H9 (cell line): ENCODE measurements at regions not wholly inside any gene's neighbourhood (a gene's known extent, or its start where the extent isn't known, plus 50 kb on each side); places are given as distances from the start of the nearest gene placed in this dataset.

ENCODE experiments used
- DNase-seq: peaks from one replicate; pipeline ENCODE4 v3.0.0-alpha.2; 2017
- H2AFZ ChIP-seq: one replicate; pipeline ENCODE4 v1.6.1; 2013; ENCODE audit warnings: mild to moderate bottlenecking, low read length, control low read depth, moderate library complexity
- H2AK5ac ChIP-seq: 2 replicates; pipeline ENCODE4 v1.6.1; 2013; ENCODE audit warnings: low read length, control low read depth, mixed read lengths; ENCODE audit not compliant: insufficient read length
- H2BK120ac ChIP-seq: one replicate; pipeline ENCODE4 v1.6.1; 2013; ENCODE audit warnings: low read depth, mild to moderate bottlenecking, low read length, control low read depth, inconsistent platforms; ENCODE audit not compliant: poor library complexity, severe bottlenecking
- H2BK12ac ChIP-seq: 2 replicates; pipeline ENCODE4 v1.6.1; 2013; ENCODE audit warnings: low read length, control low read depth, mixed read lengths, low read depth; ENCODE audit not compliant: insufficient read length
- H2BK15ac ChIP-seq: 2 replicates; pipeline ENCODE4 v1.6.1; 2013; ENCODE audit warnings: low read depth, low read length, control low read depth
- H2BK20ac ChIP-seq: one replicate; pipeline ENCODE4 v1.6.1; 2013; ENCODE audit warnings: low read depth, mild to moderate bottlenecking, low read length, control low read depth, inconsistent platforms; ENCODE audit not compliant: poor library complexity, severe bottlenecking
- H2BK5ac ChIP-seq: 2 replicates; pipeline ENCODE4 v1.6.1; 2013; ENCODE audit warnings: low read length, control low read depth, mixed read lengths; ENCODE audit not compliant: insufficient read length
- H3K14ac ChIP-seq: 2 replicates; pipeline ENCODE4 v1.6.1; 2013; ENCODE audit warnings: low read length, control low read depth; ENCODE audit not compliant: insufficient read depth
- H3K18ac ChIP-seq: 2 replicates; pipeline ENCODE4 v1.6.1; 2013; ENCODE audit warnings: low read depth, mild to moderate bottlenecking, mixed read lengths, low read length, control low read depth; ENCODE audit not compliant: insufficient read length
- H3K23ac ChIP-seq: 2 replicates; pipeline ENCODE4 v1.6.1; 2013; ENCODE audit warnings: low read length, control low read depth, mixed read lengths, low read depth; ENCODE audit not compliant: insufficient read length
- H3K23me2 ChIP-seq: 2 replicates; pipeline ENCODE4 v1.6.1; 2013; ENCODE audit warnings: low read depth, mild to moderate bottlenecking, mixed read lengths, low read length, control low read depth; ENCODE audit not compliant: insufficient read length, poor library complexity, severe bottlenecking
- H3K27ac ChIP-seq: 2 replicates; pipeline ENCODE4 v1.5.1; 2013; ENCODE audit warnings: low read length, control low read depth, mixed read lengths, low read depth; ENCODE audit not compliant: insufficient read length
- H3K27me3 ChIP-seq: 2 replicates; pipeline ENCODE4 v1.6.1; 2013; ENCODE audit warnings: low read length, control low read depth, inconsistent platforms; ENCODE audit not compliant: insufficient read depth
- H3K4ac ChIP-seq: 2 replicates; pipeline ENCODE4 v1.6.1; 2013; ENCODE audit warnings: low read depth, mild to moderate bottlenecking, control low read depth, inconsistent platforms, low read length, moderate library complexity
- H3K4me1 ChIP-seq: 2 replicates; pipeline ENCODE4 v1.6.1; 2013; ENCODE audit warnings: low read length, control low read depth, inconsistent platforms; ENCODE audit not compliant: insufficient read depth
- H3K4me2 ChIP-seq: 2 replicates; pipeline ENCODE4 v1.6.1; 2013; ENCODE audit warnings: low read length, control low read depth, mixed read lengths; ENCODE audit not compliant: insufficient read length, insufficient read depth
- H3K56ac ChIP-seq: 2 replicates; pipeline ENCODE4 v1.6.1; 2013; ENCODE audit warnings: low read depth, mild to moderate bottlenecking, mixed read lengths, low read length, control low read depth; ENCODE audit not compliant: insufficient read length
- H3K79me1 ChIP-seq: 2 replicates; pipeline ENCODE4 v1.6.1; 2013; ENCODE audit warnings: low read depth, mild to moderate bottlenecking, moderate library complexity, low read length, control low read depth, inconsistent platforms; ENCODE audit not compliant: insufficient read depth, poor library complexity, severe bottlenecking
- H3K79me2 ChIP-seq: 2 replicates; pipeline ENCODE4 v1.6.1; 2013; ENCODE audit warnings: low read length, control low read depth, inconsistent platforms; ENCODE audit not compliant: insufficient read depth
- H3K9ac ChIP-seq: 2 replicates; pipeline ENCODE4 v1.6.1; 2013; ENCODE audit warnings: low read length, control low read depth, mixed read lengths; ENCODE audit not compliant: insufficient read length; ENCODE audit errors: extremely low read depth
- H3K9me3 ChIP-seq: one replicate; pipeline ENCODE4 v1.6.1; 2013; ENCODE audit warnings: low read depth, low read length, inconsistent platforms; ENCODE audit not compliant: control insufficient read depth
- H3T11ph ChIP-seq: one replicate; pipeline ENCODE4 v1.6.1; 2013; ENCODE audit warnings: mild to moderate bottlenecking, low read length, control low read depth, inconsistent platforms
- H4K20me1 ChIP-seq: one replicate; pipeline ENCODE4 v1.6.1; 2013; ENCODE audit not compliant: control insufficient read depth, insufficient read length, insufficient read depth
- H4K5ac ChIP-seq: 2 replicates; pipeline ENCODE4 v1.6.1; 2013; ENCODE audit warnings: low read depth, mild to moderate bottlenecking, mixed read lengths, low read length, control low read depth; ENCODE audit not compliant: insufficient read length
- H4K8ac ChIP-seq: replicated peaks from 2 replicates; pipeline ENCODE4 v1.6.1; 2013; ENCODE audit warnings: low read length, control low read depth, mixed read lengths, low read depth; ENCODE audit not compliant: insufficient read length
- H4K91ac ChIP-seq: 2 replicates; pipeline ENCODE4 v1.6.1; 2013; ENCODE audit warnings: low read depth, mild to moderate bottlenecking, moderate library complexity, mixed read lengths, low read length, control low read depth; ENCODE audit not compliant: insufficient read length
- H3K27ac Mint-ChIP-seq, 3 experiments: 2 replicates in 2 of 3; 3 replicates in 1 of 3; pipeline ENCODE4 v1.8.0; 2020 to 2021; ENCODE audit warnings: mixed read lengths in 3 of 3, mild to moderate bottlenecking in 1 of 3, moderate library complexity in 1 of 3
- H3K27me3 Mint-ChIP-seq: 2 replicates; pipeline ENCODE4 v1.8.0; 2021; ENCODE audit warnings: low read depth, mild to moderate bottlenecking, moderate library complexity, mixed read lengths
- H3K36me3 Mint-ChIP-seq, 3 experiments: 2 replicates in 2 of 3; 3 replicates in 1 of 3; pipeline ENCODE4 v1.8.0; 2020 to 2021; ENCODE audit warnings: low read depth in 3 of 3, mixed read lengths in 3 of 3; ENCODE audit not compliant: insufficient read depth in 1 of 3
- H3K4me1 Mint-ChIP-seq, 2 experiments: 2 replicates each; pipeline ENCODE4 v1.8.0; 2020; ENCODE audit warnings: mixed read lengths in 2 of 2
- H3K4me3 Mint-ChIP-seq, 2 experiments: 2 replicates in 1 of 2; 3 replicates in 1 of 2; pipeline ENCODE4 v1.8.0; 2020 to 2021; ENCODE audit warnings: mild to moderate bottlenecking in 2 of 2, mixed read lengths in 2 of 2, moderate library complexity in 1 of 2
- H3K9me3 Mint-ChIP-seq, 2 experiments: 2 replicates in 1 of 2; 3 replicates in 1 of 2; pipeline ENCODE4 v1.8.0; 2020; ENCODE audit warnings: mild to moderate bottlenecking in 2 of 2, mixed read lengths in 2 of 2, moderate library complexity in 1 of 2
- CTCF ChIP-seq: fragments of 200-600 bp; sonication (generic); conservative IDR thresholded peaks from 3 replicates; pipeline ENCODE4 v1.8.0; 2021; ENCODE audit warnings: antibody characterized with exemption, mild to moderate bottlenecking
- WGBS: extraction: QIAGEN DNeasy Blood & Tissue Kit; methylation state at CpG from one replicate; pipeline ENCODE4 v1.1.7; 2013; ENCODE audit warnings: missing lambda C conversion rate, low lambda C conversion rate, mixed read lengths; ENCODE audit not compliant: insufficient read length; ENCODE audit errors: extremely low coverage; 5-methylcytosine and 5-hydroxymethylcytosine counted together

DNA sequence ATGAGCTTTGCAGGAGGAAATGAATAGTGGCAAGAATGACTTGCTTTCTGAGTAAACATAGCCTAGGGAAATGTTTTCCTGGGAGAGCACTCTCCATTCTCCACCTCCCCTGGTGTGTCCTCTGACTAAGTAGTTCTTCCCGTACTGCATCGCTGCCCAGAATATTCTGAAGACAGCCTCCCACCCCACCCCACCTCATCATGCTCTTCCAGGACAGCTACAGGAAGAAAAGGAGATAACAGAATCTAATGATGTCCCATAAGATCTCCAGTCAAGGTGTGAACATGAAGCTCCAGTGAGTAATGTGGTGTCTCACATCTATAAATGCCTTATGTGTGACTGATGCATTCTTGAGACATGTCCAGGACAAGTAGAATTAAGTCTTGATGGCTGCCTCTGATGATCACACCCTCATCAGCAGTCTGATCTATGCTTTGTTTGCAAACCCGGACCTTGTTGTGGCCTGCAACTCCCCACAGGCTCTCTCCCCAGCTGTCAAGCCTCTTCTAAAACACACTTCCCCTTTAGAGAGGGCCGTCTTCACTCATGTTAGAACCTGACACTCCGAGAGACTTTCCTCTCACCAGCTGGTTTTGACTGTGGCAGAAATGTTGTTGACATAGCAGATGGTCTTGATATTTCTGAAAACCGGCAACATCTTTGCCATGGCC lies 183.0 kb downstream of the CYYR1 start:
- Histone ChIP-seq H2BK15ac (no peak overlapping the region), H4K8ac (no peak overlapping the region), H3K4me1 (no peaks in the 10 kb centered on the region), H4K5ac (no peak overlapping the region), H2BK120ac (no peak overlapping the region), H3K56ac (no peak overlapping the region), H2BK12ac (no peak overlapping the region), H4K91ac (no peak overlapping the region), H3K4me2 (no peak overlapping the region), H3K23ac (no peak overlapping the region), H3T11ph (no peak overlapping the region), H2BK5ac (no peak overlapping the region), H2BK20ac (no peak overlapping the region), H3K9me3 (no peaks in the 10 kb centered on the region), H3K27me3 (no peaks in the 10 kb centered on the region), H3K4ac (no peak overlapping the region), H3K14ac (no peak overlapping the region), H3K23me2 (no peaks in the 10 kb centered on the region), H2AK5ac (no peak overlapping the region), H2AFZ (no peak overlapping the region), H3K9ac (no peak overlapping the region), H4K20me1 (no peaks in the 10 kb centered on the region), H3K18ac (no peak overlapping the region), H3K79me2 (no peaks in the 10 kb centered on the region), H3K79me1 (no peaks in the 10 kb centered on the region), H3K27ac (no peak overlapping the region)
- Mint-ChIP-seq H3K9me3 (no peaks in the 10 kb centered on the region), H3K27me3 (no peaks in the 10 kb centered on the region), H3K36me3 (peaks cover 0 to 4% (median 0%) of the 10 kb centered on the region in 3 experiments; a peak in 1 of 7 replicates), H3K4me3 (no peak overlapping the region), H3K4me1 (no peaks in the 10 kb centered on the region; a peak in 1 of 4 replicates), H3K27ac (no peak overlapping the region)
- TF ChIP-seq CTCF: no peak
- no peak for DNase-seq
- WGBS: no CpG with 5 or more reads among the region's 6 CpGs
